Natural killer cell treated with Interleukin-12 subunit alpha and Interleukin-12 subunit beta and Interleukin-15 and Interleukin-18, amount 100 ng/mL, for 72 hours (primary cell): ENCODE measurements at regions not wholly inside any gene's neighbourhood (a gene's known extent, or its start where the extent isn't known, plus 50 kb on each side); places are given as distances from the start of the nearest gene placed in this dataset.

Experiments
- ATAC-seq, 2 donors: fragments of 150-1000 bp; cut with Tn5 transposase in 1 of 2; sonication (Bioruptor Pico), chemical (Tn5 transposase) in 1 of 2; 2 replicates each; pipeline ENCODE4 v1.10.0; 2021
- DNase-seq: peaks from one replicate; pipeline ENCODE4 v3.0.0; 2022; ENCODE audit warnings: low spot score
- H3K27ac Mint-ChIP-seq, 2 donors: 1 replicate in 1 of 2; 2 replicates in 1 of 2; pipeline ENCODE4 v1.8.0; 2022; ENCODE audit warnings: mixed read lengths in 2 of 2, mild to moderate bottlenecking in 1 of 2, moderate library complexity in 1 of 2
- H3K27me3 Mint-ChIP-seq, 2 donors: 1 replicate in 1 of 2; 2 replicates in 1 of 2; pipeline ENCODE4 v1.8.0; 2022; ENCODE audit warnings: mixed read lengths in 2 of 2
- H3K36me3 Mint-ChIP-seq: one replicate; pipeline ENCODE4 v1.8.0; 2022; ENCODE audit warnings: mixed read lengths
- H3K4me1 Mint-ChIP-seq, 2 donors: 1 replicate in 1 of 2; 2 replicates in 1 of 2; pipeline ENCODE4 v1.8.0; 2022; ENCODE audit warnings: low read depth in 2 of 2, mixed read lengths in 2 of 2, mild to moderate bottlenecking in 1 of 2
- H3K4me3 Mint-ChIP-seq: one replicate; pipeline ENCODE4 v1.8.0; 2022; ENCODE audit warnings: mixed read lengths
- H3K9me3 Mint-ChIP-seq: 2 replicates; pipeline ENCODE4 v1.8.0; 2022; ENCODE audit warnings: mixed read lengths

GRCh38 chr16:85370543-85370880 is 242.6 kb upstream of the GSE1 start:
- ATAC-seq (no peak), DNase-seq (no peak)
- Mint-ChIP-seq H3K9me3 (no peaks in the 10 kb centered on the region), H3K4me1 (no peaks in the 10 kb centered on the region), H3K27me3 (no peaks in the 10 kb centered on the region), H3K36me3 (no peaks in the 10 kb centered on the region), H3K4me3 (no peak overlapping the region), H3K27ac (no peak overlapping the region)

GRCh38 chr16:85370881-85371651 is 242.1 kb upstream of the GSE1 start:
- ATAC-seq (no peak), DNase-seq (no peak)
- Mint-ChIP-seq H3K36me3 (no peaks in the 10 kb centered on the region), H3K27ac (no peak overlapping the region), H3K4me3 (no peak overlapping the region), H3K27me3 (no peaks in the 10 kb centered on the region), H3K4me1 (no peaks in the 10 kb centered on the region), H3K9me3 (no peaks in the 10 kb centered on the region)

- no peaks in the 10 kb centered on the region for H3K27me3 Mint-ChIP-seq
- no peak overlapping the region for H3K4me3 Mint-ChIP-seq
- no peaks in the 10 kb centered on the region for H3K36me3 Mint-ChIP-seq
- no peaks in the 10 kb centered on the region for H3K4me1 Mint-ChIP-seq
- ATAC-seq (no peak), DNase-seq (no peak)
- no peak overlapping the region for H3K27ac Mint-ChIP-seq
- H3K9me3 Mint-ChIP-seq: no peaks in the 10 kb centered on the region
Measured at GRCh38 chr16:85371948-85372347, 241.2 kb upstream of the GSE1 start.

DNA sequence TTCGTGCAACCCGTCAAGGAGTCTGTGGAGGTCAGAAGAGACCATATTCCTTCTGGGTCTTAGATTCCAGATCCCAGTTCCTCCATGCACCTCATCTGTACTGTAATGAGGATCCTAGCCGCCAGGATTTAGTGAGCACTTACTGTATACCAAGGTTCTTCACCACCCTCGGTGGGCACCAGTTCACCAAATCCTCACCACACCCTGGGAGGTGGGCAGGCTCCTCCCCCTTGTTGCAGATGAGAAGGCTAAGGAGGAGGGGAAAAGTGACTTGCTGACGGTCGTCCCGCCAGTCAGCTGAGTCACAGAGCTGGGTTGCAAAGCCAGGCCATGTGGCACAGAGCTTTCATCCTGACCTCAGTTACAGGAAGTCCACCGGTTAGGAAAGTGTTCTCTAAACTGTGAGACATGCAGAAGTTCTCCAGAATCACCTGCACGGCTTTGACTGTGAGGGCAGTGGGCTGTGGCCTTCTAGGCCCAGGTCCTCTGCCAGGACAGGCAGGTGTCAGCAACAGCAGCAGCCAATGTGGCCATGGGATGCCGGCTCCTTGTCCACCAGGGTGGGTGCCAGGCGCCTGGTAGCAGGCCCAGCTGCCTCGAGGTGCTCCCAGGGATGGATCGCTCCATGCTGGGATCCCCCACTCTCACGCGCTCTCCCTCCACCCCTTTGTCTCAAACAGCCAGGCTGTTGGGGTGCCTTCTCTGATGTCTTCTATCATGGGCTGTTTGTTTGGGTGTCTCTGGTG is 240.3 kb upstream of the GSE1 start:
- H3K4me1 Mint-ChIP-seq: no peaks in the 10 kb centered on the region
- ATAC-seq (peak in 1 of 2 donors; percentile 36), DNase-seq (no peak)
- H3K27me3 Mint-ChIP-seq: peaks cover 0 to 3% of the 10 kb centered on the region in 2 donors
- no peaks in the 10 kb centered on the region for H3K9me3 Mint-ChIP-seq
- H3K4me3 Mint-ChIP-seq: no peak overlapping the region
- H3K36me3 Mint-ChIP-seq: no peaks in the 10 kb centered on the region
- no peak overlapping the region for H3K27ac Mint-ChIP-seq

- Mint-ChIP-seq H3K4me3 (no peak overlapping the region), H3K4me1 (no peaks in the 10 kb centered on the region), H3K9me3 (no peaks in the 10 kb centered on the region), H3K27me3 (peaks cover 3% of the 10 kb centered on the region in 2 donors), H3K36me3 (no peaks in the 10 kb centered on the region), H3K27ac (no peak overlapping the region)
- DNase-seq: no peak
- no peak for ATAC-seq
Measured at GRCh38 chr16:85373741-85374570, 239.2 kb upstream of the GSE1 start.

- no peak for ATAC-seq
- no peak for DNase-seq
- H3K9me3 Mint-ChIP-seq: no peaks in the 10 kb centered on the region
- H3K4me3 Mint-ChIP-seq: no peak overlapping the region
- H3K27ac Mint-ChIP-seq: no peak overlapping the region
- no peaks in the 10 kb centered on the region for H3K36me3 Mint-ChIP-seq
- H3K27me3 Mint-ChIP-seq: peaks cover 3 to 8% of the 10 kb centered on the region in 2 donors
- H3K4me1 Mint-ChIP-seq: no peaks in the 10 kb centered on the region
Measured at GRCh38 chr16:85374571-85374872, 238.6 kb upstream of the GSE1 start.

DNA sequence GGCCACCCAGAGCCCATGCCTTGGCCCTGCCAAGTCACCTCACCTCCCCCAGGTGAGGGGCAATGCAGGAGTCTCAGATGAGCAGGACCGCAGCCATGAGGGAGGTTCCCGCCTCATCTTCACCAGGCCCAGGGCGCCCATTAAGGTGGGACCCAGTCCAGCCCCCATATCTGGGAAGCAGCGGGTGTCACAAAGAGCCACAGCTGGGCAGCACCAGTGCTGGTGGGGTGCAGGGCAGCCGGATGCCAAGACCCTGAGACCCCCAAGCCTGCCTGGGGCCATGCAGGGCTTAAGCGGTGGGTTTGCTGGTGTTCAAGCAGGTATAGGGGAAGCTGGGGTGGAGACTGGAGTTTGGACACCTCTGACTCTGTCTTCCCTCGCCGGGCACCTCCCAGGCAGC is 237.8 kb upstream of the GSE1 start:
- no peaks in the 10 kb centered on the region for H3K4me1 Mint-ChIP-seq
- no peaks in the 10 kb centered on the region for H3K9me3 Mint-ChIP-seq
- no peak overlapping the region for H3K4me3 Mint-ChIP-seq
- no peaks in the 10 kb centered on the region for H3K36me3 Mint-ChIP-seq
- peaks cover 3 to 8% of the 10 kb centered on the region in 2 donors for H3K27me3 Mint-ChIP-seq
- no peak for DNase-seq
- no peak overlapping the region for H3K27ac Mint-ChIP-seq
- no peak for ATAC-seq

GRCh38 chr16:85376292-85377095 is 236.6 kb upstream of the GSE1 start:
- no peaks in the 10 kb centered on the region for H3K4me1 Mint-ChIP-seq
- H3K9me3 Mint-ChIP-seq: no peaks in the 10 kb centered on the region
- ATAC-seq: no peak
- no peaks in the 10 kb centered on the region for H3K36me3 Mint-ChIP-seq
- H3K27ac Mint-ChIP-seq: no peak overlapping the region
- H3K4me3 Mint-ChIP-seq: no peak overlapping the region
- peaks cover 9 to 15% of the 10 kb centered on the region in 2 donors for H3K27me3 Mint-ChIP-seq
- no peak for DNase-seq

DNA sequence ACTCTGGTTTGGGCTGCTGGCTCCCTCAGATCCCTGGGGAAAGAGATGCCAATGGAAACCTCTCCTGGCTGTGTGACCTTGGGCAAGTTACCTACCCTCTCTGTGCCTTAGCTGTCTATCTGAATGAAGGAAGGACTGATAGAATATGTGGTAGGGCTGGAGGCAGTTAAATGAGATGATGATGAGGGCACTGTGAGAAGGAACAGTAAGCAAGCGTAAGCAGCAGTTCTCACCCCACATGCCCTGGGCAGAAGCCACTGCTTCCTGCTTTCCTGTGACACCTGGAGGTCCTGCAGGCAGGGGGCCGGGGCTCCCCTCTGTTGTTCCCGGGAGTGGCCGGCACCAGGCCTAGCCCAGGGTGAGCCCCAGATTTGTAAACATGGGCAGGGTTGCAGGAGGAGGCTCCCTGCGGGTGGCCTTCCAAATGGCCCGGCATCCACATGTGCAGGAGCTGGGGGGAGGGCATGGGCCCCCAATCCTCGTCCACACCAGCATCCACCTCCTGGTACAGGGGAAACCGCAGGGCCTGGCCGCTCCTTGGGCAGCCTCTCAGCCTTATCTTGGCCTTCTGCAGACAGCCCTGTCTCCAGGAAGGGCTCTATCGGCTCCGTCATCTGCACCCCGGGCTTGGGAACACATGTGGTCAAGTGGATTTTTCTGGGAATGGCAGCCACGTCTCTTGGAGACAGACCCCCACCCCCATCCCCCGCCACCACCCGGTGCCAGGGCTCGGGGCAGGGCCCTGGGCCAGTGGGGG is 235.6 kb upstream of the GSE1 start:
- Mint-ChIP-seq H3K27me3 (peaks cover 13 to 15% of the 10 kb centered on the region in 2 donors), H3K4me3 (no peak overlapping the region), H3K36me3 (no peaks in the 10 kb centered on the region), H3K4me1 (no peaks in the 10 kb centered on the region), H3K9me3 (no peaks in the 10 kb centered on the region), H3K27ac (no peak overlapping the region)
- ATAC-seq (no peak), DNase-seq (no peak)

GRCh38 chr16:85378145-85379040 is 234.7 kb upstream of the GSE1 start:
- no peak overlapping the region for H3K27ac Mint-ChIP-seq
- peaks cover 4 to 5% of the 10 kb centered on the region in 2 donors for H3K4me1 Mint-ChIP-seq
- H3K36me3 Mint-ChIP-seq: no peaks in the 10 kb centered on the region
- ATAC-seq: no peak
- DNase-seq: no peak
- H3K9me3 Mint-ChIP-seq: peaks cover 4% of the 10 kb centered on the region
- no peak overlapping the region for H3K4me3 Mint-ChIP-seq
- H3K27me3 Mint-ChIP-seq: peaks cover 16 to 22% of the 10 kb centered on the region in 2 donors

DNA sequence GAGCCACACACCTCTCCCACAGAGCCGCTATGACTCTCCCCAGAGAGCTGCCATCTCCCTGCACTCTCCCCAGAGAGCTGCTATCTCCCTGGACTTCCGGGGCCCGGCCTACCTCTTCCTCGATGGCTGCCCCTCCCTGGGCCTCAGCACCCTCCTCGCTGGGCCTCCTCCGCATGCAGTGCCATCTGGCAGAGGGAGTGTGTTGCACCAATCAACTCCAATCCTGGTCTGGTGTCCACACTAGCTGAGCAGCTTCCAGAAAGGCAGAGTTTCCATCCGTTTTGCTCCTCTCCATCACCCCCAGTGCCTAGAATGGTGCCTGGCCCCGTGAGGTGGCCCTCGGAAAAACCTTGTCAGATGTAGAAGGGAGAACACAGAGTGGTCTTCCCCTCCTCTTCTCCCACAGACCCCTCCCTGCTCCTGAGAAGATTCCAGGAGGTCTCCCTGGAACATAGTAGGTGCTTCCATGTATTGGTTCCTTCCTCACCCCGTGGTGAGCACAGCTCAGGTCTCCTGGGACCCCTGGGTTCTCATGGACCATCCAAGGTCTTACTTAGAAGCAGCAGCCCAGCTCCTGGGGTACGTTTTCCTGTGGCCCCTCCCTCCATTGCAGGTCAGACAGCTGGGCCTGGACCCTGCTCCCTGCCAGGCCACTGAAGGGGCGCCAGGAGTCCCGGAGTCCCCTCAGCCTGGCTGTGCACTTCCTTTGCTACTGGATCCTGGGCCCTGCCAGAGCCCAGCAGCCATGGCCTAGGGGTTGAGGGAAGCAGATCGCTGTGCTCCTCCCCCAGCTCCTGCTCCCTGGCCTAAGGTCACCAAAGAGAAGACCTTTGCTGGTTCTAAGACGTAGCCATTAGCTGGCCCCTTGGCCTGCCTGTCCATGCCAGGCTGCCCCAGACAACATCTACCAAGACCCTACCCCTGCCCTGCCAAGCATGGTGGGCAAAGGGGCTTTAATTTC is 233.8 kb upstream of the GSE1 start:
- Mint-ChIP-seq H3K9me3 (peaks cover 4% of the 10 kb centered on the region), H3K27me3 (peaks cover 16 to 25% of the 10 kb centered on the region in 2 donors), H3K27ac (no peak overlapping the region), H3K4me3 (no peak overlapping the region), H3K4me1 (peaks cover 4 to 5% of the 10 kb centered on the region in 2 donors), H3K36me3 (no peaks in the 10 kb centered on the region)
- ATAC-seq (no peak), DNase-seq (no peak)
